ENCODE measurements at regions not wholly inside any gene's neighbourhood (a gene's known extent, or its start where the extent isn't known, plus 50 kb on each side); places are given as distances from the start of the nearest gene placed in this dataset.

GRCh38 chr14:87868920-87869319, 124.1 kb downstream of the GALC start (continued):
- TF ChIP-seq ZNF776 (CRISPR knock-in tag; IDR thresholded peaks at IDR 0.05), result no peak

GRCh38 chr14:87866116-87866515, 126.9 kb downstream of the GALC start:
- POLR2A ChIA-PET, result no interaction called here
- no peak overlapping the region for H2AFZ ChIP-seq (ENCODE audit: low read length)
- ATAC-seq (no peak), DNase-seq (ENCODE audit: low spot score) (no peak), FAIRE-seq (no peak)
- no peak overlapping the region for H3K27ac ChIP-seq (ENCODE audit: extremely low read length, insufficient read depth, low read length)
- H3K9ac ChIP-seq (ENCODE audit: insufficient read depth, low read depth, low read length), result no peak overlapping the region
- no peaks in the 10 kb centered on the region for H3K36me3 ChIP-seq (replicated peaks in 1 of 2; ENCODE audit: control insufficient read depth in 1 of 2, insufficient read depth in 2 of 2, low read length in 2 of 2)
- H3K4me2 ChIP-seq (ENCODE audit: low read depth, low read length), result no peak overlapping the region
- H4K20me1 ChIP-seq (ENCODE audit: insufficient read depth, low read length), result no peaks in the 10 kb centered on the region
- CTCF ChIA-PET (ENCODE audit: low intra/inter-chr PET ratio, low total read pairs), result no interaction called here
- BruUV-seq (replicated peaks), result no TSS peak
- in situ Hi-C loops (cut with HindIII; ENCODE audit: extremely low pct_ligation_motif_present, low pct_unique_long_range_greater_than_20kb), result no loop called here
- H3K4me1 ChIP-seq (ENCODE audit: insufficient read depth, low read length), result no peaks in the 10 kb centered on the region
- intact Hi-C loops (cut with micrococcal nuclease; ENCODE audit: unreplicated experiment), result no loop called here
- no peak overlapping the region for H3K4me3 ChIP-seq (replicated peaks in 1 of 3; ENCODE audit: insufficient read depth in 1 of 3, low read depth in 2 of 3, low read length in 3 of 3)
- H3K27me3 ChIP-seq (ENCODE audit: control insufficient read depth in 1 of 2, insufficient read depth in 2 of 2, low read length in 2 of 2), result no peaks in the 10 kb centered on the region
- no peaks in the 10 kb centered on the region for H3K9me3 ChIP-seq (ENCODE audit: low read length)
- WGBS (ENCODE audit: low lambda C conversion rate), result 0% methylated on average over 3 of the region's 3 CpGs
- no peaks in the 10 kb centered on the region for H3K79me2 ChIP-seq (ENCODE audit: insufficient read depth, low read length)
- TF ChIP-seq MAFG (CRISPR knock-in tag; IDR thresholded peaks at IDR 0.05) (no peak), POLR2A (IDR thresholded peaks at IDR 0.05; ENCODE audit: insufficient read depth in 1 of 2, low read depth in 2 of 2, low read length in 2 of 2) (no peak), NR2C2 (CRISPR knock-in tag; IDR thresholded peaks at IDR 0.05; ENCODE audit: borderline replicate concordance) (no peak), ZMYM4 (CRISPR knock-in tag; IDR thresholded peaks at IDR 0.05) (no peak), ZNF333 (CRISPR knock-in tag; IDR thresholded peaks at IDR 0.05; ENCODE audit: borderline replicate concordance) (no peak), ZNF615 (CRISPR knock-in tag; IDR thresholded peaks at IDR 0.05; ENCODE audit: borderline replicate concordance) (no peak), TCF7L2 (IDR thresholded peaks at IDR 0.05; ENCODE audit: low read depth, low read length) (no peak), ATF7-NPFF (CRISPR knock-in tag; IDR thresholded peaks at IDR 0.05; ENCODE audit: low read depth) (no peak), YEATS4 (CRISPR knock-in tag; IDR thresholded peaks at IDR 0.05; ENCODE audit: borderline replicate concordance) (no peak), NCOA1 (CRISPR knock-in tag; IDR thresholded peaks at IDR 0.05) (no peak), DNMT1 (CRISPR knock-in tag; IDR thresholded peaks at IDR 0.05) (no peak), HCFC1 (IDR thresholded peaks at IDR 0.05; ENCODE audit: low read depth, low read length) (no peak), THRA (CRISPR knock-in tag; IDR thresholded peaks at IDR 0.05; ENCODE audit: borderline replicate concordance) (no peak), NFKB2 (CRISPR knock-in tag; IDR thresholded peaks at IDR 0.05; ENCODE audit: borderline replicate concordance) (no peak), RXRA (CRISPR knock-in tag; IDR thresholded peaks at IDR 0.05) (no peak), HNF1A (IDR thresholded peaks at IDR 0.05; ENCODE audit: low read depth) (no peak), HNF1A (CRISPR knock-in tag; IDR thresholded peaks at IDR 0.05; ENCODE audit: borderline replicate concordance) (no peak), ATF4 (CRISPR knock-in tag; IDR thresholded peaks at IDR 0.05) (no peak), HOXA5 (CRISPR knock-in tag; IDR thresholded peaks at IDR 0.05) (no peak)
